WTC11 (cell line): ENCODE measurements at regions not wholly inside any gene's neighbourhood (a gene's known extent, or its start where the extent isn't known, plus 50 kb on each side); places are given as distances from the start of the nearest gene placed in this dataset.

Source experiments
- ATAC-seq: fragments of 200-7000 bp; cut with Tn5 transposase; 2 replicates; pipeline ENCODE4 v1.10.0; 2021; ENCODE audit warnings: mild to moderate bottlenecking, moderate library complexity
- CTCF ChIA-PET: fragments of 300-600 bp; sonication (Branson Sonifier 250); formaldehyde crosslinking; loops from one replicate; lab custom pipeline; 2021; ENCODE audit warnings: antibody characterized with exemption; lab: Charles Lee
- POLR2A ChIA-PET: fragments of 350-600 bp; sonication (Branson Sonifier 250); formaldehyde crosslinking; loops from one replicate; lab custom pipeline; 2021; ENCODE audit warnings: antibody characterized with exemption; lab: Charles Lee
- DNase-seq: peaks from one replicate; pipeline ENCODE4 v3.0.0; 2021; ENCODE audit warnings: low spot score
- H3K27ac Mint-ChIP-seq: 2 replicates; pipeline ENCODE4 v1.8.0; 2021; ENCODE audit warnings: mixed read lengths
- H3K27me3 Mint-ChIP-seq: 2 replicates; pipeline ENCODE4 v1.8.0; 2021; ENCODE audit warnings: low read depth, mild to moderate bottlenecking, moderate library complexity, mixed read lengths
- H3K36me3 Mint-ChIP-seq: 2 replicates; pipeline ENCODE4 v1.8.0; 2021; ENCODE audit warnings: mixed read lengths
- H3K4me1 Mint-ChIP-seq: 2 replicates; pipeline ENCODE4 v1.8.0; 2022; ENCODE audit warnings: mixed read lengths
- H3K4me3 Mint-ChIP-seq: 2 replicates; pipeline ENCODE4 v1.8.0; 2021; ENCODE audit warnings: mild to moderate bottlenecking, moderate library complexity, mixed read lengths
- H3K9me3 Mint-ChIP-seq: 2 replicates; pipeline ENCODE4 v1.8.0; 2021; ENCODE audit warnings: mixed read lengths
- ARID4B ChIP-seq: sonication (generic); formaldehyde crosslinking; IDR thresholded peaks from 2 replicates; pipeline ENCODE4 v1.8.0; 2023; ENCODE audit warnings: missing genetic modification reagents, mild to moderate bottlenecking, borderline replicate concordance
- CREM ChIP-seq: sonication (generic); formaldehyde crosslinking; IDR thresholded peaks from 2 replicates; pipeline ENCODE4 v1.8.1; 2022; ENCODE audit warnings: mild to moderate bottlenecking, missing genetic modification reagents, moderate library complexity
- E2F4 ChIP-seq: sonication (generic); formaldehyde crosslinking; IDR thresholded peaks from 2 replicates; pipeline ENCODE4 v1.8.1; 2022; ENCODE audit warnings: low read depth, mild to moderate bottlenecking, moderate library complexity, missing genetic modification reagents, borderline replicate concordance
- ELF4 ChIP-seq: sonication (generic); formaldehyde crosslinking; IDR thresholded peaks from 2 replicates; pipeline ENCODE4 v1.8.1; 2022; ENCODE audit warnings: low read depth, mild to moderate bottlenecking, moderate library complexity, missing genetic modification reagents
- EMX1 ChIP-seq: fragments of 250-450 bp; sonication (Bioruptor Pico); IDR thresholded peaks from 2 replicates; pipeline ENCODE4 v1.8.0; 2021; ENCODE audit warnings: mild to moderate bottlenecking
- KAT7 ChIP-seq: sonication (generic); formaldehyde crosslinking; IDR thresholded peaks from 2 replicates; pipeline ENCODE4 v1.8.1; 2023; ENCODE audit warnings: missing genetic modification reagents, mild to moderate bottlenecking, borderline replicate concordance
- MXD4 ChIP-seq: fragments of 250-450 bp; sonication (Bioruptor Pico); IDR thresholded peaks from 2 replicates; pipeline ENCODE4 v1.8.0; 2021; ENCODE audit warnings: mild to moderate bottlenecking, moderate library complexity, borderline replicate concordance
- OVOL2 ChIP-seq: fragments of 250-450 bp; sonication (Bioruptor Pico); IDR thresholded peaks from 2 replicates; pipeline ENCODE4 v1.9.0; 2021; ENCODE audit warnings: mild to moderate bottlenecking, borderline replicate concordance
- PRRX2 ChIP-seq: fragments of 250-450 bp; sonication (Bioruptor Pico); IDR thresholded peaks from 2 replicates; pipeline ENCODE4 v1.8.0; 2021; ENCODE audit warnings: mild to moderate bottlenecking
- SP1 ChIP-seq: sonication (generic); formaldehyde crosslinking; conservative IDR thresholded peaks from 2 replicates; pipeline ENCODE4 v1.8.1; 2022; ENCODE audit warnings: missing genetic modification reagents
- USF2 ChIP-seq: sonication (generic); formaldehyde crosslinking; IDR thresholded peaks from 2 replicates; pipeline ENCODE4 v1.8.1; 2023; ENCODE audit warnings: mild to moderate bottlenecking, missing genetic modification reagents, moderate library complexity
- ZNF219 ChIP-seq: sonication (generic); formaldehyde crosslinking; IDR thresholded peaks from 2 replicates; pipeline ENCODE4 v1.8.0; 2023; ENCODE audit warnings: missing genetic modification reagents, mild to moderate bottlenecking, borderline replicate concordance
- TF ChIP-seq, protein P1 (sequence below): sonication (generic); formaldehyde crosslinking; IDR thresholded peaks from 2 replicates; pipeline ENCODE4 v1.8.0; 2022; ENCODE audit warnings: missing genetic modification reagents
- TF ChIP-seq, protein P2 (sequence below): sonication (generic); formaldehyde crosslinking; IDR thresholded peaks from 2 replicates; pipeline ENCODE4 v1.8.0; 2022; ENCODE audit warnings: mild to moderate bottlenecking, missing genetic modification reagents
- TF ChIP-seq, protein P3 (sequence below): fragments of 250-450 bp; sonication (Bioruptor Pico); IDR thresholded peaks from 2 replicates; pipeline ENCODE4 v1.9.0; 2021; ENCODE audit warnings: mild to moderate bottlenecking
- TF ChIP-seq, protein P4 (sequence below): sonication (generic); formaldehyde crosslinking; IDR thresholded peaks from 2 replicates; pipeline ENCODE4 v1.8.1; 2023; ENCODE audit warnings: mild to moderate bottlenecking, missing genetic modification reagents, moderate library complexity

GRCh38 chr16:86224126-86224525 lies 286.2 kb upstream of the FOXF1 start (continued):
- TF ChIP-seq, protein P1, sequence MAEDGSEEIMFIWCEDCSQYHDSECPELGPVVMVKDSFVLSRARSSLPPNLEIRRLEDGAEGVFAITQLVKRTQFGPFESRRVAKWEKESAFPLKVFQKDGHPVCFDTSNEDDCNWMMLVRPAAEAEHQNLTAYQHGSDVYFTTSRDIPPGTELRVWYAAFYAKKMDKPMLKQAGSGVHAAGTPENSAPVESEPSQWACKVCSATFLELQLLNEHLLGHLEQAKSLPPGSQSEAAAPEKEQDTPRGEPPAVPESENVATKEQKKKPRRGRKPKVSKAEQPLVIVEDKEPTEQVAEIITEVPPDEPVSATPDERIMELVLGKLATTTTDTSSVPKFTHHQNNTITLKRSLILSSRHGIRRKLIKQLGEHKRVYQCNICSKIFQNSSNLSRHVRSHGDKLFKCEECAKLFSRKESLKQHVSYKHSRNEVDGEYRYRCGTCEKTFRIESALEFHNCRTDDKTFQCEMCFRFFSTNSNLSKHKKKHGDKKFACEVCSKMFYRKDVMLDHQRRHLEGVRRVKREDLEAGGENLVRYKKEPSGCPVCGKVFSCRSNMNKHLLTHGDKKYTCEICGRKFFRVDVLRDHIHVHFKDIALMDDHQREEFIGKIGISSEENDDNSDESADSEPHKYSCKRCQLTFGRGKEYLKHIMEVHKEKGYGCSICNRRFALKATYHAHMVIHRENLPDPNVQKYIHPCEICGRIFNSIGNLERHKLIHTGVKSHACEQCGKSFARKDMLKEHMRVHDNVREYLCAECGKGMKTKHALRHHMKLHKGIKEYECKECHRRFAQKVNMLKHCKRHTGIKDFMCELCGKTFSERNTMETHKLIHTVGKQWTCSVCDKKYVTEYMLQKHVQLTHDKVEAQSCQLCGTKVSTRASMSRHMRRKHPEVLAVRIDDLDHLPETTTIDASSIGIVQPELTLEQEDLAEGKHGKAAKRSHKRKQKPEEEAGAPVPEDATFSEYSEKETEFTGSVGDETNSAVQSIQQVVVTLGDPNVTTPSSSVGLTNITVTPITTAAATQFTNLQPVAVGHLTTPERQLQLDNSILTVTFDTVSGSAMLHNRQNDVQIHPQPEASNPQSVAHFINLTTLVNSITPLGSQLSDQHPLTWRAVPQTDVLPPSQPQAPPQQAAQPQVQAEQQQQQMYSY (CRISPR knock-in tag): no peak
- TF ChIP-seq MXD4 (CRISPR knock-in tag): no peak

DNA sequence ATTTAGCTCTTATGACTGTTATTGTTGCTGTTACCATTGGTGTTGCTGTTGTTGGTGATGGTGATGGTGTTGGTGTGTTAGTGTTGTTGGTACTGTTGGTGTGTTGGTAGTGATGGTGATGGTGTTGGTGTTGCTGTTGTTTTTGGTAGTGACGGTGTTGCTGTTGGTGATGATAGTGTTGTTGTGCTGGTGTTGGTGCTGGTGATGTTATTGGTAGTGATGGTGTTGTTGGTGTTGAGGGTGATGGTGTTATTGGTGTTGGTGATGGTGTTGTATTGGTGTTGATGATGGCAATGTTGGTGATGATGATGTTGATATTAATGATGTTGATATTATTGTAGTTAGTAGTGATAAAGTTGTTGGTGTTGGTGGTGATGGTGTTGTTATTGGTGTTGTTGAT lies 285.7 kb upstream of the FOXF1 start:
- no peak overlapping the region for H3K4me3 Mint-ChIP-seq
- CTCF ChIA-PET: no interaction called here
- H3K36me3 Mint-ChIP-seq: no peaks in the 10 kb centered on the region
- TF ChIP-seq, protein P1 (CRISPR knock-in tag): no peak
- no peak for TF ChIP-seq SP1 (CRISPR knock-in tag)
- TF ChIP-seq USF2: no peak
- TF ChIP-seq OVOL2 (CRISPR knock-in tag): no peak
- TF ChIP-seq, protein P2, sequence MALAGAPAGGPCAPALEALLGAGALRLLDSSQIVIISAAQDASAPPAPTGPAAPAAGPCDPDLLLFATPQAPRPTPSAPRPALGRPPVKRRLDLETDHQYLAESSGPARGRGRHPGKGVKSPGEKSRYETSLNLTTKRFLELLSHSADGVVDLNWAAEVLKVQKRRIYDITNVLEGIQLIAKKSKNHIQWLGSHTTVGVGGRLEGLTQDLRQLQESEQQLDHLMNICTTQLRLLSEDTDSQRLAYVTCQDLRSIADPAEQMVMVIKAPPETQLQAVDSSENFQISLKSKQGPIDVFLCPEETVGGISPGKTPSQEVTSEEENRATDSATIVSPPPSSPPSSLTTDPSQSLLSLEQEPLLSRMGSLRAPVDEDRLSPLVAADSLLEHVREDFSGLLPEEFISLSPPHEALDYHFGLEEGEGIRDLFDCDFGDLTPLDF (CRISPR knock-in tag): no peak
- no peak for TF ChIP-seq E2F4 (CRISPR knock-in tag)
- no peak for TF ChIP-seq ZNF219
- TF ChIP-seq, protein P3, sequence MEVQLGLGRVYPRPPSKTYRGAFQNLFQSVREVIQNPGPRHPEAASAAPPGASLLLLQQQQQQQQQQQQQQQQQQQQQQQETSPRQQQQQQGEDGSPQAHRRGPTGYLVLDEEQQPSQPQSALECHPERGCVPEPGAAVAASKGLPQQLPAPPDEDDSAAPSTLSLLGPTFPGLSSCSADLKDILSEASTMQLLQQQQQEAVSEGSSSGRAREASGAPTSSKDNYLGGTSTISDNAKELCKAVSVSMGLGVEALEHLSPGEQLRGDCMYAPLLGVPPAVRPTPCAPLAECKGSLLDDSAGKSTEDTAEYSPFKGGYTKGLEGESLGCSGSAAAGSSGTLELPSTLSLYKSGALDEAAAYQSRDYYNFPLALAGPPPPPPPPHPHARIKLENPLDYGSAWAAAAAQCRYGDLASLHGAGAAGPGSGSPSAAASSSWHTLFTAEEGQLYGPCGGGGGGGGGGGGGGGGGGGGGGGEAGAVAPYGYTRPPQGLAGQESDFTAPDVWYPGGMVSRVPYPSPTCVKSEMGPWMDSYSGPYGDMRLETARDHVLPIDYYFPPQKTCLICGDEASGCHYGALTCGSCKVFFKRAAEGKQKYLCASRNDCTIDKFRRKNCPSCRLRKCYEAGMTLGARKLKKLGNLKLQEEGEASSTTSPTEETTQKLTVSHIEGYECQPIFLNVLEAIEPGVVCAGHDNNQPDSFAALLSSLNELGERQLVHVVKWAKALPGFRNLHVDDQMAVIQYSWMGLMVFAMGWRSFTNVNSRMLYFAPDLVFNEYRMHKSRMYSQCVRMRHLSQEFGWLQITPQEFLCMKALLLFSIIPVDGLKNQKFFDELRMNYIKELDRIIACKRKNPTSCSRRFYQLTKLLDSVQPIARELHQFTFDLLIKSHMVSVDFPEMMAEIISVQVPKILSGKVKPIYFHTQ (CRISPR knock-in tag): no peak
- TF ChIP-seq, protein P4, sequence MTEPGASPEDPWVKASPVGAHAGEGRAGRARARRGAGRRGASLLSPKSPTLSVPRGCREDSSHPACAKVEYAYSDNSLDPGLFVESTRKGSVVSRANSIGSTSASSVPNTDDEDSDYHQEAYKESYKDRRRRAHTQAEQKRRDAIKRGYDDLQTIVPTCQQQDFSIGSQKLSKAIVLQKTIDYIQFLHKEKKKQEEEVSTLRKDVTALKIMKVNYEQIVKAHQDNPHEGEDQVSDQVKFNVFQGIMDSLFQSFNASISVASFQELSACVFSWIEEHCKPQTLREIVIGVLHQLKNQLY: no peak
- TF ChIP-seq ARID4B: no peak
- no peak for TF ChIP-seq KAT7
- TF ChIP-seq ELF4 (CRISPR knock-in tag): no peak
- no peak for TF ChIP-seq CREM (CRISPR knock-in tag)
- no peak for TF ChIP-seq PRRX2 (CRISPR knock-in tag)
- TF ChIP-seq EMX1 (CRISPR knock-in tag): no peak

More for the DNA sequence above, 285.7 kb upstream of the FOXF1 start:
- Mint-ChIP-seq H3K27me3 (no peaks in the 10 kb centered on the region), H3K9me3 (no peaks in the 10 kb centered on the region), H3K27ac (no peak overlapping the region), H3K4me1 (peaks cover 7% of the 10 kb centered on the region)
- ATAC-seq (no peak), DNase-seq (no peak)
- POLR2A ChIA-PET: no interaction called here
